D721Med (cell line): ENCODE measurements at regions not wholly inside any gene's neighbourhood (a gene's known extent, or its start where the extent isn't known, plus 50 kb on each side); places are given as distances from the start of the nearest gene placed in this dataset.

ENCODE experiments used
- DNase-seq: peaks from one replicate; pipeline ENCODE4 v3.0.0; 2011; ENCODE audit warnings: low spot score; ENCODE audit not compliant: insufficient read length
- FAIRE-seq: peaks from 2 replicates; lab custom pipeline; 2011; peaks lifted over from hg19 to GRCh38; lab: Jason Lieb, UNC
- TF ChIP-seq, protein P1 (sequence below): IDR thresholded peaks from 2 replicates; pipeline ENCODE4 v1.5.1; 2012; ENCODE audit warnings: mild to moderate bottlenecking, control low read depth; ENCODE audit not compliant: insufficient read depth; ENCODE audit errors: missing control alignments

- DNase-seq (no peak), FAIRE-seq (no peak)
- TF ChIP-seq, protein P1, sequence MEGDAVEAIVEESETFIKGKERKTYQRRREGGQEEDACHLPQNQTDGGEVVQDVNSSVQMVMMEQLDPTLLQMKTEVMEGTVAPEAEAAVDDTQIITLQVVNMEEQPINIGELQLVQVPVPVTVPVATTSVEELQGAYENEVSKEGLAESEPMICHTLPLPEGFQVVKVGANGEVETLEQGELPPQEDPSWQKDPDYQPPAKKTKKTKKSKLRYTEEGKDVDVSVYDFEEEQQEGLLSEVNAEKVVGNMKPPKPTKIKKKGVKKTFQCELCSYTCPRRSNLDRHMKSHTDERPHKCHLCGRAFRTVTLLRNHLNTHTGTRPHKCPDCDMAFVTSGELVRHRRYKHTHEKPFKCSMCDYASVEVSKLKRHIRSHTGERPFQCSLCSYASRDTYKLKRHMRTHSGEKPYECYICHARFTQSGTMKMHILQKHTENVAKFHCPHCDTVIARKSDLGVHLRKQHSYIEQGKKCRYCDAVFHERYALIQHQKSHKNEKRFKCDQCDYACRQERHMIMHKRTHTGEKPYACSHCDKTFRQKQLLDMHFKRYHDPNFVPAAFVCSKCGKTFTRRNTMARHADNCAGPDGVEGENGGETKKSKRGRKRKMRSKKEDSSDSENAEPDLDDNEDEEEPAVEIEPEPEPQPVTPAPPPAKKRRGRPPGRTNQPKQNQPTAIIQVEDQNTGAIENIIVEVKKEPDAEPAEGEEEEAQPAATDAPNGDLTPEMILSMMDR = no peak
These were observed 2030.8 kb downstream of the SUCLG1 start for GRCh38 chr2:82428251-82428650.

- no peak for DNase-seq
- FAIRE-seq = no peak
- TF ChIP-seq, protein P1 = no peak
These were observed 2047.1 kb downstream of the SUCLG1 start for GRCh38 chr2:82412021-82412420.

DNA sequence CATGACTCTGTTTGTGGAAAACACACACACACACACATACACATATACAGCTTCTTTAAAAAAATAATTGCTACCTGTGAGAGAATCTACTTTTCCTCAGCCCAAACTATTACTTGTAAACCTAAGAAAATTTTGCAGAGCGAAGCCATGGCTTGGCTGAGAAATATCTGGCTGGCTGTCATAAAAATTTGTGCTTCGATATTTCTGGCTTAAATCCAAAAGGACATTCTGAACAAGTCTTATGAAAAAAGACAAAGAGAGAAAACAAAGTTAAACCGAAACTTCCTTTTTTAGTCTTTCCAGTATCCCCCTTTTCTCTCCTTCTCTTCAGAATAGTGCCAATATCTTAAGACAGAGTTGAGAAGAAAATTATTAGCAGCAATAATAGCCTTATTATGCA lies 2048.0 kb downstream of the SUCLG1 start:
- no peak for DNase-seq
- TF ChIP-seq, protein P1 = no peak
- no peak for FAIRE-seq

DNA sequence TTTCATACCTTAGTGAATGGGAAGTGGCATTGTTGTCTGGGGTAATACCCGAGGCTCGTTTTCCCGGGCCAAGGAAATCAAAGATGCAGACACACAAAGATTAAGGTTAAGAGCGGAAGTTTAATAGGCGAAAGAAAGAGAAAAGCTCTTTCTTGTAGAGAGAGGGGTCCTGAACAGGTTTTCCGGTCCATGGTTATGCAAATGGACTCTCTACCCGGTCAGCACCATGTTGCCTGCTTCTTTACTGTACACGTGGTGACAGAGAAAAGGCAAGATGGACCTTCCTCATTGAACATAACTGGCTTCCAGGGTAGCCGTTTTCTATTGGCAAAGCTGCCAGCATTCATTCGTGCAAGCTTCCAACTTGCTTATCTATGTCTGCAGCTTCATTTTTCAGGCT lies 2063.5 kb downstream of the SUCLG1 start:
- FAIRE-seq (no peak), DNase-seq (no peak)
- TF ChIP-seq, protein P1 = no peak

GRCh38 chr2:82391386-82391785 lies 2067.7 kb downstream of the SUCLG1 start:
- no peak for FAIRE-seq
- TF ChIP-seq, protein P1 = no peak
- DNase-seq = no peak

GRCh38 chr2:82355622-82356021 lies 2051.1 kb upstream of the LRRTM1 start:
- TF ChIP-seq, protein P1 = no peak
- no peak for FAIRE-seq
- no peak for DNase-seq

DNA sequence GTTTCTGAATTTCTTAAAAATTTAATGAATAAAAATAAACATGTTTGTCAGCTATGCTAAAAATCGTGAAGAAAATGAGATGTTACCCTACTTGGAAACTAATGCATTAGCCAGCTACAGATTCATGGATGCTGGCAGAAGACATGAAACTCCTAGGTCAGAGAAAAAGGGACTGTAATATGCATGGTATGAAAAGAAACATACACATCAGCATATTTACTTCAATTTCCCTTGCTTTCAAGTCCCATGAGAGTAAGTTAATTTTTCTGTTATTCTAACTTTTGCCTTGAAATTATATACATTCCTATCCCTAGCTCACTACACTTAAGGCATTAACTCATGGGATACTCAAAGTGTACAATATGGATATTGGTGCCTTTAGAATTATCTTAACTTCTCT lies 2041.4 kb upstream of the LRRTM1 start:
- FAIRE-seq (no peak), DNase-seq (no peak)
- TF ChIP-seq, protein P1 = no peak
